Endothelial cell of umbilical vein (primary cell): ENCODE measurements at regions not wholly inside any gene's neighbourhood (a gene's known extent, or its start where the extent isn't known, plus 50 kb on each side); places are given as distances from the start of the nearest gene placed in this dataset.

Experiments used
- CTCF ChIP-seq, 2 donors: IDR thresholded peaks; 1 replicate in 1 of 2; 2 replicates in 1 of 2; pipeline ENCODE4 v1.5.1; 2011; ENCODE audit warnings: low read length in 2 of 2, mild to moderate bottlenecking in 2 of 2, moderate library complexity in 2 of 2, control low read depth in 1 of 2, inconsistent platforms in 1 of 2, low read depth in 1 of 2; ENCODE audit not compliant: insufficient read depth in 1 of 2; ENCODE audit errors: extremely low read depth in 1 of 2
- EZH2 ChIP-seq: IDR thresholded peaks from 2 replicates; pipeline ENCODE4 v1.6.1; 2012; ENCODE audit warnings: borderline replicate concordance, low read depth, mild to moderate bottlenecking, moderate library complexity, low read length, inconsistent platforms; ENCODE audit not compliant: severe bottlenecking
- FOS ChIP-seq: IDR thresholded peaks from 2 replicates; pipeline ENCODE4 v1.6.1; 2011; ENCODE audit warnings: mild to moderate bottlenecking, low read length, moderate library complexity, borderline replicate concordance; ENCODE audit not compliant: insufficient read depth
- MAX ChIP-seq: IDR thresholded peaks from 2 replicates; pipeline ENCODE4 v1.6.1; 2011; ENCODE audit not compliant: insufficient read depth, insufficient read length
- POLR2A ChIP-seq: IDR thresholded peaks from 2 replicates; pipeline ENCODE4 v1.6.1; 2012; ENCODE audit warnings: low read depth, mild to moderate bottlenecking, control low read depth, low read length
- POLR2AphosphoS5 ChIP-seq: IDR thresholded peaks from 2 replicates; pipeline ENCODE4 v1.6.1; 2012; ENCODE audit warnings: low read depth, mild to moderate bottlenecking, control low read depth, low read length, moderate library complexity; ENCODE audit not compliant: insufficient read depth

GRCh38 chr1:177812650-177813049, 157.2 kb downstream of the SEC16B start:
- TF ChIP-seq POLR2AphosphoS5 = no peak
- TF ChIP-seq EZH2 = no peak
- TF ChIP-seq CTCF (IDR thresholded peaks at IDR 0.05; ENCODE audit: extremely low read depth in 1 of 2, insufficient read depth in 1 of 2, low read depth in 1 of 2, low read length in 2 of 2) = no peak
- TF ChIP-seq POLR2A = no peak
- TF ChIP-seq MAX = no peak
- TF ChIP-seq FOS = no peak
